NT2/D1 (cell line): ENCODE measurements at regions not wholly inside any gene's neighbourhood (a gene's known extent, or its start where the extent isn't known, plus 50 kb on each side); places are given as distances from the start of the nearest gene placed in this dataset.

Experiments
- SUZ12 ChIP-seq: IDR thresholded peaks from 2 replicates; pipeline ENCODE4 v1.6.1; 2011; ENCODE audit not compliant: insufficient read length, insufficient read depth; ENCODE audit errors: extremely low read depth
- YY1 ChIP-seq: IDR thresholded peaks from 2 replicates; pipeline ENCODE4 v1.6.1; 2011; ENCODE audit not compliant: insufficient read length, insufficient read depth
- ZNF274 ChIP-seq: IDR thresholded peaks from 2 replicates; pipeline ENCODE4 v1.6.1; 2011; ENCODE audit warnings: mild to moderate bottlenecking, low read depth, low read length

DNA sequence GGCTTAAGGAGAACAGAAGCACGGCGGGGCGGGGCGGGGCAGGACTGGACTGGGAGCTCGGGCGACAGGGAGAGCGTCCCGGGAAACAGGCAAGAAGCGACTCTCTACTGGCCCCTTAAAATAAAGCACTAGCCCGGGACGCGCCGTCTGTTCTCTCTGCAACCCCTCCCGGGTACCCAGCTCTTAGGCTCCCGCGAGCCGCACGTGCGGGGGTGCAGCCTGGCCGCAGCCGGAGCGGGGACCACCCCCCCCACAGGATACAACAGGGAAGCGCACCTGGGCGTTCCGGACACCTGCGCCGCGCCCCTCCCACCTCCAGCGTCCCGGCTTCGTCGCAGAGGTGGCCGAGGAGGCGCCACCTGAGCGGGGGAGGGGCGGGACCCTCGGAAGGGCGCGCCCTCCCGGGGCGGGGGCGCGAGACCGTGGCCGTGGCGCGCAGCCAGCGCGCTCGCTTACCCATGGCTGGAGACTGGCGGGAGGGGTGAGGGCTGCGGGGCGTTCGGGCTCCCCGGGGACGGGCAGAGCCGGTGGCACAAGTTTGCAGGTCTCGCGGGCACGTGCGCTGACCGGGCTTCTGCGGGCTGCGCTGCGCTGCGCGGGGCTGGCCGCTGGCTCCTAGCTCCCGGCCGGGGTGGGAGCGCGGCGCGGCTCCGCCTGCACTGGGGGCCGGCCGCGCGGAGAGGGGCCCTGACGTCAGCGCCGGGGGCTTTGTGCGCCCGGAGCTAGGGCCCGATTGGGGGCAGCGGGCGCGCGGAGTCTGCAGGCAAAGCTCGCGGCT lies 91.5 kb downstream of the GEMIN8 start:
- no peak for TF ChIP-seq YY1
- TF ChIP-seq ZNF274 = no peak
- TF ChIP-seq SUZ12 = no peak
